Gastrocnemius medialis (tissue), 4 donors: ENCODE measurements at regions not wholly inside any gene's neighbourhood (a gene's known extent, or its start where the extent isn't known, plus 50 kb on each side); places are given as distances from the start of the nearest gene placed in this dataset.

Experiments used
- ATAC-seq, 2 donors: fragments of 150-250 bp; one replicate each; pipeline ENCODE4 v1.9.1; 2016
- DNase-seq, 2 donors: peaks; one replicate each; pipeline ENCODE4 v3.0.0-alpha.2; 2019
- H3K27ac ChIP-seq, 4 donors: fragments of 200-600 bp; sonication (generic); 1 replicate in 1 of 4; 2 replicates in 3 of 4; pipeline ENCODE4 v1.5.1; 2016 to 2018; ENCODE audit warnings: mild to moderate bottlenecking in 2 of 4, moderate library complexity in 1 of 4
- H3K27me3 ChIP-seq, 3 donors: fragments of 200-600 bp; sonication (generic) in 2 of 3; 1 replicate in 1 of 3; 2 replicates in 2 of 3; pipeline versions ENCODE4 v1.5.1 to v1.6.0; 2016 to 2019; ENCODE audit warnings: mild to moderate bottlenecking in 1 of 3, moderate library complexity in 1 of 3
- H3K36me3 ChIP-seq, 2 donors: fragments of 200-600 bp; sonication (generic) in 1 of 2; one replicate each; pipeline ENCODE4 v1.5.1; 2017 to 2018
- H3K4me1 ChIP-seq, 2 donors: fragments of 200-600 bp; sonication (generic) in 1 of 2; one replicate each; pipeline ENCODE4 v1.5.1; 2016 to 2017; ENCODE audit warnings: mild to moderate bottlenecking in 2 of 2
- H3K4me3 ChIP-seq, 4 donors: fragments of 200-600 bp; sonication (generic) in 3 of 4; 1 replicate in 1 of 4; 2 replicates in 3 of 4; pipeline ENCODE4 v1.5.1; 2016 to 2019; ENCODE audit warnings: mild to moderate bottlenecking in 2 of 4
- H3K9me3 ChIP-seq, 3 donors: fragments of 200-600 bp; sonication (generic) in 2 of 3; 1 replicate in 1 of 3; 2 replicates in 2 of 3; pipeline ENCODE4 v1.5.1; 2016 to 2019
- POLR2A ChIP-seq, 2 donors: fragments of 450-650 bp; IDR thresholded peaks; one replicate each; pipeline ENCODE4 v1.6.1; 2017; ENCODE audit warnings: antibody characterized with exemption in 2 of 2, mild to moderate bottlenecking in 2 of 2, moderate library complexity in 2 of 2
- in situ Hi-C, 4 donors: fragments of 200-750 bp; cut with MboI; loops; one replicate each; pipeline versions ENCODE4 v1.15.0 to v1.8.0; 2017; ENCODE audit warnings: low sequenced_read_pairs in 4 of 4
- intact Hi-C: fragments of 100-400 bp; cut with DNase I; formaldehyde crosslinking; loops from one replicate; pipeline ENCODE4 v1.15.1; 2023; ENCODE audit warnings: low total_unique reads
- TF ChIP-seq, protein P1 (sequence below), 5 experiments: fragments of 450-650 bp in 3 of 5; fragments of 200-600 bp in 2 of 5; sonication (generic) in 2 of 5; IDR thresholded peaks in 4 of 5; conservative IDR thresholded peaks in 1 of 5; 1 replicate in 4 of 5; 2 replicates in 1 of 5; pipeline ENCODE4 v1.5.1; 2016 to 2019; ENCODE audit warnings: antibody characterized with exemption in 5 of 5, mild to moderate bottlenecking in 3 of 5, moderate library complexity in 3 of 5

- Histone ChIP-seq H3K4me3 (no peak overlapping the region), H3K4me1 (peaks cover 13 to 18% of the 10 kb centered on the region in 2 donors), H3K27me3 (no peaks in the 10 kb centered on the region), H3K27ac (no peak overlapping the region), H3K9me3 (no peaks in the 10 kb centered on the region), H3K36me3 (no peaks in the 10 kb centered on the region)
- in situ Hi-C loops: no loop called here
- no peak for DNase-seq
- no peak for TF ChIP-seq POLR2A (IDR thresholded peaks at IDR 0.05)
- TF ChIP-seq, protein P1, sequence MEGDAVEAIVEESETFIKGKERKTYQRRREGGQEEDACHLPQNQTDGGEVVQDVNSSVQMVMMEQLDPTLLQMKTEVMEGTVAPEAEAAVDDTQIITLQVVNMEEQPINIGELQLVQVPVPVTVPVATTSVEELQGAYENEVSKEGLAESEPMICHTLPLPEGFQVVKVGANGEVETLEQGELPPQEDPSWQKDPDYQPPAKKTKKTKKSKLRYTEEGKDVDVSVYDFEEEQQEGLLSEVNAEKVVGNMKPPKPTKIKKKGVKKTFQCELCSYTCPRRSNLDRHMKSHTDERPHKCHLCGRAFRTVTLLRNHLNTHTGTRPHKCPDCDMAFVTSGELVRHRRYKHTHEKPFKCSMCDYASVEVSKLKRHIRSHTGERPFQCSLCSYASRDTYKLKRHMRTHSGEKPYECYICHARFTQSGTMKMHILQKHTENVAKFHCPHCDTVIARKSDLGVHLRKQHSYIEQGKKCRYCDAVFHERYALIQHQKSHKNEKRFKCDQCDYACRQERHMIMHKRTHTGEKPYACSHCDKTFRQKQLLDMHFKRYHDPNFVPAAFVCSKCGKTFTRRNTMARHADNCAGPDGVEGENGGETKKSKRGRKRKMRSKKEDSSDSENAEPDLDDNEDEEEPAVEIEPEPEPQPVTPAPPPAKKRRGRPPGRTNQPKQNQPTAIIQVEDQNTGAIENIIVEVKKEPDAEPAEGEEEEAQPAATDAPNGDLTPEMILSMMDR (IDR thresholded peaks at IDR 0.05 in 4 of 5, conservative IDR thresholded peaks at IDR 0.05 in 1 of 5): no peak
- no peak for ATAC-seq
- intact Hi-C loops: loop anchor here (5.0 kb wide), 2 partner anchors 52 to 98 kb away; no protein-coding TSS in a partner anchor
Observed at GRCh38 chr2:226424971-226425370, 374.6 kb downstream of the IRS1 start.

GRCh38 chr2:226423498-226423960 is 376.1 kb downstream of the IRS1 start:
- TF ChIP-seq POLR2A (IDR thresholded peaks at IDR 0.05): no peak
- TF ChIP-seq, protein P1 (IDR thresholded peaks at IDR 0.05 in 4 of 5, conservative IDR thresholded peaks at IDR 0.05 in 1 of 5): no peak
- ATAC-seq (no peak), DNase-seq (no peak)
- intact Hi-C loops: no loop called here
- H3K4me3 ChIP-seq: no peak overlapping the region
- no peaks in the 10 kb centered on the region for H3K36me3 ChIP-seq
- H3K27me3 ChIP-seq: no peaks in the 10 kb centered on the region
- no peak overlapping the region for H3K27ac ChIP-seq
- H3K4me1 ChIP-seq: peaks cover 13 to 18% of the 10 kb centered on the region in 2 donors
- in situ Hi-C loops: no loop called here
- H3K9me3 ChIP-seq: no peaks in the 10 kb centered on the region

- H3K9me3 ChIP-seq: no peaks in the 10 kb centered on the region
- no peaks in the 10 kb centered on the region for H3K27me3 ChIP-seq
- H3K4me1 ChIP-seq: peaks cover 0 to 15% of the 10 kb centered on the region in 2 donors
- no peak overlapping the region for H3K4me3 ChIP-seq
- no peak for DNase-seq
- in situ Hi-C loops: no loop called here
- intact Hi-C loops: no loop called here
- no peak overlapping the region for H3K27ac ChIP-seq
- ATAC-seq: no peak
- TF ChIP-seq, protein P1 (IDR thresholded peaks at IDR 0.05 in 4 of 5, conservative IDR thresholded peaks at IDR 0.05 in 1 of 5): no peak
- no peak for TF ChIP-seq POLR2A (IDR thresholded peaks at IDR 0.05)
- no peaks in the 10 kb centered on the region for H3K36me3 ChIP-seq
Observed at GRCh38 chr2:226420646-226421045, 379.0 kb downstream of the IRS1 start.

GRCh38 chr2:226418521-226418920 is 381.1 kb downstream of the IRS1 start:
- DNase-seq: no peak
- Histone ChIP-seq H3K27ac (no peak overlapping the region), H3K4me3 (no peak overlapping the region), H3K4me1 (peaks cover 0 to 10% of the 10 kb centered on the region in 2 donors), H3K9me3 (no peaks in the 10 kb centered on the region), H3K27me3 (no peaks in the 10 kb centered on the region), H3K36me3 (no peaks in the 10 kb centered on the region)
- intact Hi-C loops: no loop called here
- ATAC-seq: no peak
- in situ Hi-C loops: no loop called here
- TF ChIP-seq, protein P1 (IDR thresholded peaks at IDR 0.05 in 4 of 5, conservative IDR thresholded peaks at IDR 0.05 in 1 of 5): no peak
- no peak for TF ChIP-seq POLR2A (IDR thresholded peaks at IDR 0.05)

GRCh38 chr2:226414335-226414734 is 385.3 kb downstream of the IRS1 start:
- no peak for ATAC-seq
- DNase-seq: no peak
- no peak overlapping the region for H3K4me3 ChIP-seq

More at GRCh38 chr2:226414335-226414734, 385.3 kb downstream of the IRS1 start:
- Histone ChIP-seq H3K9me3 (no peaks in the 10 kb centered on the region), H3K4me1 (peaks cover 0 to 7% of the 10 kb centered on the region in 2 donors), H3K27ac (no peak overlapping the region), H3K36me3 (no peaks in the 10 kb centered on the region), H3K27me3 (no peaks in the 10 kb centered on the region)
- intact Hi-C loops: no loop called here
- TF ChIP-seq, protein P1 (IDR thresholded peaks at IDR 0.05 in 4 of 5, conservative IDR thresholded peaks at IDR 0.05 in 1 of 5): no peak
- TF ChIP-seq POLR2A (IDR thresholded peaks at IDR 0.05): no peak
- in situ Hi-C loops: no loop called here
